Spleen (tissue), 11 donors: ENCODE measurements at regions not wholly inside any gene's neighbourhood (a gene's known extent, or its start where the extent isn't known, plus 50 kb on each side); places are given as distances from the start of the nearest gene placed in this dataset.

ENCODE experiments used
- DNase-seq: peaks from one replicate; pipeline ENCODE4 v3.0.0-alpha.2; 2020
- H3K27ac ChIP-seq, 8 donors: fragments of 200-600 bp; sonication (generic) in 7 of 8; 1 replicate in 4 of 8; 2 replicates in 4 of 8; pipeline versions ENCODE4 v1.5.0 to v1.8.0; 2016 to 2021; ENCODE audit warnings: inconsistent platforms in 4 of 8, mild to moderate bottlenecking in 4 of 8, moderate library complexity in 1 of 8
- H3K27me3 ChIP-seq, 7 donors: fragments of 200-600 bp; sonication (generic) in 6 of 7; replicated peaks in 1 of 7; 1 replicate in 4 of 7; 2 replicates in 3 of 7; pipeline versions ENCODE4 v1.5.0 to v1.8.0; 2016 to 2021; ENCODE audit warnings: inconsistent platforms in 3 of 7, mild to moderate bottlenecking in 1 of 7
- H3K36me3 ChIP-seq, 6 donors: fragments of 200-600 bp; sonication (generic) in 5 of 6; 1 replicate in 4 of 6; 2 replicates in 2 of 6; pipeline versions ENCODE4 v1.5.0 to v1.8.0; 2016 to 2021; ENCODE audit warnings: inconsistent platforms in 2 of 6
- H3K4me1 ChIP-seq, 6 donors: fragments of 200-600 bp; sonication (generic) in 5 of 6; 1 replicate in 3 of 6; 2 replicates in 3 of 6; pipeline versions ENCODE4 v1.5.0 to v1.8.0; 2016 to 2021; ENCODE audit warnings: inconsistent platforms in 3 of 6
- H3K4me3 ChIP-seq, 8 donors: fragments of 200-600 bp; sonication (generic) in 7 of 8; 1 replicate in 4 of 8; 2 replicates in 4 of 8; pipeline versions ENCODE4 v1.5.0 to v1.8.0; 2016 to 2021; ENCODE audit warnings: inconsistent platforms in 4 of 8, mild to moderate bottlenecking in 4 of 8, moderate library complexity in 2 of 8
- H3K9me3 ChIP-seq, 8 donors: fragments of 200-600 bp; sonication (generic) in 7 of 8; 1 replicate in 4 of 8; 2 replicates in 4 of 8; pipeline versions ENCODE4 v1.5.0 to v1.8.0; 2016 to 2021; ENCODE audit warnings: inconsistent platforms in 4 of 8
- POLR2A ChIP-seq, 3 donors: fragments of 450-650 bp; IDR thresholded peaks; one replicate each; pipeline ENCODE4 v1.5.1; 2017; ENCODE audit warnings: antibody characterized with exemption in 3 of 3, mild to moderate bottlenecking in 1 of 3
- POLR2AphosphoS5 ChIP-seq, 3 donors: sonication (generic); formaldehyde crosslinking; IDR thresholded peaks; one replicate each; pipeline ENCODE4 v1.5.1; 2017; ENCODE audit warnings: antibody characterized with exemption in 3 of 3
- WGBS, 5 donors: extraction: QIAGEN DNeasy Blood & Tissue Kit in 3 of 5; methylation state at CpG; one replicate each; pipeline versions ENCODE4 v1.1.5 to v1.1.7; 2013 to 2018; 5-methylcytosine and 5-hydroxymethylcytosine counted together
- intact Hi-C: fragments of 100-400 bp; cut with DNase I; formaldehyde crosslinking; loops from one replicate; pipeline ENCODE4 v1.15.0; 2023; ENCODE audit warnings: low total_unique reads
- TF ChIP-seq, protein P1 (sequence below), 11 experiments: fragments of 200-600 bp in 7 of 11; fragments of 450-650 bp in 4 of 11; sonication (generic) in 4 of 11; IDR thresholded peaks in 8 of 11; conservative IDR thresholded peaks in 3 of 11; 1 replicate in 7 of 11; 2 replicates in 4 of 11; pipeline versions ENCODE4 v1.4.0 to v1.8.0; 2016 to 2021; ENCODE audit warnings: antibody characterized with exemption in 11 of 11, inconsistent platforms in 4 of 11, mild to moderate bottlenecking in 1 of 11
- donor health status: healthy with polysubstance abuse.
- donor health status: DM: no; HTN: no; CAD: no; lungs with moderate emphysema.
- donor health status: DM: no; HTN: no; CAD: no.
- donor health status: Bipolar disorder and iron deficiency.
- donor health status: healthy.
- donor health status: DM: no; HTN: no; CAD: no.
- donor health status: DM: yes; HTN: yes; CAD: no.

DNA sequence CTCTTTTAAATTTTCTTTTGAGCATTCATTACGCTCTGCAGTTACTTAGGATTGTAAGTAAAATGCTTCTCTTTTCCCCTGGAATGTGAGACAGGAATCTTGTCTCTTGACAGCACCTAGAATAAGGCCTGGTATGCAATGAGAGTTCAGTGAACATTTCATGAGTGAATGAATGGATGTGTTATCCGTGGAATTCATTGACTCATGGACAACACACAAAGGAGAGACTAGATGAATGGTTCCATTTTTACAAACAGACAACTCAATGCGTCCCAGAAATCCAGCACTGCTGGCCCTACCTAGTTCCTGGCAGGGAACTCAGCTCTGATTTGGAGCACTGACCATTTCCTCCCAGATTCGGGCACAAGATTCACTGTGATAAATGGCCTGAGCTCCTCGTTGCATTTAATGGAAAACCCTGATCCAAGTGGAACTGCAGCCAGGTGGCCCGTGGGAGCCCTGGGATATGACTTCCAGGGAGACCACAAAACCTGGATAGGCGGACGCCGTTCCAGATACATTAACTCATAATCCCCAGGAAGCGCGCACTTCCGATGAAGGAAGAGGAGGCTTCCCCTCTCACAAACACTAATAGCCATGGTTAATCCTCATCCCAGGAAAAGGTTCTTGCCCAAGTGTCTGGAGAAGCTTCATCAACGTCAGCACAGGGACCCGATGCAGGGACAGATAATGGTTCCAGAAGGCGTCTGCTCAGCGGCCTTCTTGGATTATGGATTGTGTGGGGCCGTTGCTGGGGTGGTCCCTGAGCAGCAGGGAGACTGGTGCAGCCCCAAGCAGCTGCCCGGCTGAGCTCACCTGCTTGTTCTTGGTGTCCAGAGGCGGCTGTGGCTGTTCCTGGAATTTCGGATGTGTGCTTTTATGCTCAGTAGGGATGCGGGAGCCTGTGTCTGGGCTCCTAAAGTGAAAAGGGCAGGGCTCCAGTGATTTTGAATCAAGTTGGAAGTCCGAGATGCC, 211.1 kb upstream of the TSHZ3 start:
- intact Hi-C loops, result no loop called here

DNA sequence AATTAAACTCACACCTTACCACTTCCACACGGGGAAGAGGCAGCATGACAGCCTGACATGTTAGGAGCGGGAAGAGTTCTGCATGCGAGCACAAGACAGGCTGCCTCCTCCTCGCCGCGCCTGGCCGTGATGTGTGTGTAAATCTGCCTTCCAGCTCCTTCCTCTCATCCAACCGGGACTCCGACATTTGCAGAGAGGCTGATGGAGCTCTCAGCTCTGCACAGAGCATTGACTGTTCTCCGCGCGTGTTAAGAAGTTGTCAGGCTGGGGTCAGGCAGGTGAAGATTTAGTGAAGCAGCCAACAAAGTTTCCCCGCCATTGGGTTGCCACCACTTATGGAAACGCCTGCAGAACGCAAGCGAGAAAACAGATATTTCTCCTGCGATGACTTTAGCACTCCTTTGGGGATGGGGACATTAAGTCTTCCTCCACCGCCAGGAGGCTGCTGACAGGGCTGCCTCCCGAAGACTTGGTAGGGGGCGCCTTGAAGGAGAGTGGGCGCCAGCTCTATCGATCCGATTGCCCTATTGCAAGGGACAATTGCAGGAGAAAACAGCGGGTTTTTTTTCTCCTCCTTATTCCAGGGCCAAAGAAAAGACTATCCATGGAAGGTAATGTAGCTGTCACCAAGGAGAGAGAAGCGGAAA, 213.9 kb upstream of the TSHZ3 start:
- WGBS, 5 donors, result 90 to 94% (median 92%) methylated on average over 25 of the region's 25 CpGs
- Histone ChIP-seq H3K4me3 (no peak overlapping the region), H3K27ac (no peak overlapping the region), H3K9me3 (peaks cover 0 to 45% (median 11%) of the 10 kb centered on the region in 8 donors), H3K4me1 (no peaks in the 10 kb centered on the region), H3K27me3 (no peaks in the 10 kb centered on the region), H3K36me3 (no peaks in the 10 kb centered on the region)
- TF ChIP-seq, protein P1, sequence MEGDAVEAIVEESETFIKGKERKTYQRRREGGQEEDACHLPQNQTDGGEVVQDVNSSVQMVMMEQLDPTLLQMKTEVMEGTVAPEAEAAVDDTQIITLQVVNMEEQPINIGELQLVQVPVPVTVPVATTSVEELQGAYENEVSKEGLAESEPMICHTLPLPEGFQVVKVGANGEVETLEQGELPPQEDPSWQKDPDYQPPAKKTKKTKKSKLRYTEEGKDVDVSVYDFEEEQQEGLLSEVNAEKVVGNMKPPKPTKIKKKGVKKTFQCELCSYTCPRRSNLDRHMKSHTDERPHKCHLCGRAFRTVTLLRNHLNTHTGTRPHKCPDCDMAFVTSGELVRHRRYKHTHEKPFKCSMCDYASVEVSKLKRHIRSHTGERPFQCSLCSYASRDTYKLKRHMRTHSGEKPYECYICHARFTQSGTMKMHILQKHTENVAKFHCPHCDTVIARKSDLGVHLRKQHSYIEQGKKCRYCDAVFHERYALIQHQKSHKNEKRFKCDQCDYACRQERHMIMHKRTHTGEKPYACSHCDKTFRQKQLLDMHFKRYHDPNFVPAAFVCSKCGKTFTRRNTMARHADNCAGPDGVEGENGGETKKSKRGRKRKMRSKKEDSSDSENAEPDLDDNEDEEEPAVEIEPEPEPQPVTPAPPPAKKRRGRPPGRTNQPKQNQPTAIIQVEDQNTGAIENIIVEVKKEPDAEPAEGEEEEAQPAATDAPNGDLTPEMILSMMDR (IDR thresholded peaks at IDR 0.05 in 8 of 11, conservative IDR thresholded peaks at IDR 0.05 in 3 of 11), result no peak
- TF ChIP-seq POLR2AphosphoS5 (IDR thresholded peaks at IDR 0.05), result no peak
- TF ChIP-seq POLR2A (IDR thresholded peaks at IDR 0.05), result no peak
- no peak for DNase-seq
- intact Hi-C loops, result no loop called here

More for the DNA sequence above, 211.1 kb upstream of the TSHZ3 start:
- WGBS, 5 donors, result 78 to 86% (median 82%) methylated on average over 21 to 22 of the region's 22 CpGs
- H3K36me3 ChIP-seq, result no peaks in the 10 kb centered on the region
- no peaks in the 10 kb centered on the region for H3K27me3 ChIP-seq
- no peak overlapping the region for H3K4me3 ChIP-seq
- peaks cover 0 to 30% (median 11%) of the 10 kb centered on the region in 8 donors for H3K9me3 ChIP-seq
- no peaks in the 10 kb centered on the region for H3K4me1 ChIP-seq
- DNase-seq, result no peak
- no peak overlapping the region for H3K27ac ChIP-seq
- TF ChIP-seq POLR2A (IDR thresholded peaks at IDR 0.05), result no peak
- TF ChIP-seq, protein P1 (IDR thresholded peaks at IDR 0.05 in 8 of 11, conservative IDR thresholded peaks at IDR 0.05 in 3 of 11), result no peak

DNA sequence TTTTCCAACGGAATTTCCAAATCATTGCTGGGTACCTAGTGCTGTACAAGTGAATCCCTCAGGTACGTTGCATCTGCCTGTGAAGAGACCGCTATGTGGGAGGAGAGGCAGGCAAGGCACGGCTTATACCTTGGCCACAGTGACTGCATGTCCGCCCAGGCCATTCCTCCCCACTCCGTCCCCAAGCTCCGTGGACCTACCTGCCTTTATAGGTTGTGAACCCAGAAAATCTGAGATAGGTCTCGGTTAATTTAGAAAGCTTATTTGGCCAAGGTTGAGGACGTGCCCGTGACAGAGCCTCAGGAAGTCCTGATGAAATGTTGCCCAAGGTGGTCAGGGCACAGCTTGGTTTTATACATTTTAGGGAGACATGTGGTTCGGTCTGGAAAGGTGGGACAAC, 218.5 kb upstream of the TSHZ3 start:
- H3K36me3 ChIP-seq, result no peaks in the 10 kb centered on the region
- peaks cover 0 to 2% (median 0%) of the 10 kb centered on the region in 7 donors for H3K27me3 ChIP-seq
- H3K9me3 ChIP-seq, result peaks cover 0 to 21% (median 0%) of the 10 kb centered on the region in 8 donors
- no peak for DNase-seq
- H3K27ac ChIP-seq, result no peak overlapping the region
- H3K4me3 ChIP-seq, result no peak overlapping the region
- 77 to 90% (median 87%) methylated on average over 11 of the region's 11 CpGs for WGBS, 5 donors
- intact Hi-C loops, result no loop called here
- TF ChIP-seq, protein P1 (IDR thresholded peaks at IDR 0.05 in 8 of 11, conservative IDR thresholded peaks at IDR 0.05 in 3 of 11), result no peak
- TF ChIP-seq POLR2AphosphoS5 (IDR thresholded peaks at IDR 0.05), result no peak
- TF ChIP-seq POLR2A (IDR thresholded peaks at IDR 0.05), result no peak
- no peaks in the 10 kb centered on the region for H3K4me1 ChIP-seq

DNA sequence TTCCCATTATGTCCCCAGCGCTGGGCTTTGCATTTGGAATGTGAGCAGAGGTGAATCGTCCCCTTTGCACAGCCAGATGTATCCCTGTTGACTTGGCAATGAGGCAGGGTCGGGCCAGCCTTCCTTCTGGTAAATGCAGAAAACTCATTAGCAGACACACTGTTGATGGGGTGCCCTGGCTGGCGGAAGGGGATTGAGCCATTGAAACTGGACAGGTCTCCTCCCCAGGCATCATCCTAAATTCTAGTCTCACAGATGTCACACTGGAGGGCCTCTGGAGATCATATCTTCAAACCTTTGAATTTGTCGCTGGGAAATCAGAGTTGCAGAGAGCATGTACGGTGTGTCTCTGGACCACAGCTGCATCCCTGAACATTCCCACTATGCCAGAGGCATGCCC, 219.5 kb upstream of the TSHZ3 start:
- intact Hi-C loops, result no loop called here
- TF ChIP-seq, protein P1 (IDR thresholded peaks at IDR 0.05 in 8 of 11, conservative IDR thresholded peaks at IDR 0.05 in 3 of 11), result no peak
- TF ChIP-seq POLR2AphosphoS5 (IDR thresholded peaks at IDR 0.05) (no peak), POLR2A (IDR thresholded peaks at IDR 0.05) (no peak)
- no peak overlapping the region for H3K27ac ChIP-seq
- peaks cover 0 to 21% (median 0%) of the 10 kb centered on the region in 8 donors for H3K9me3 ChIP-seq
- no peaks in the 10 kb centered on the region for H3K36me3 ChIP-seq
- no peaks in the 10 kb centered on the region for H3K4me1 ChIP-seq
- H3K27me3 ChIP-seq, result peaks cover 0 to 9% (median 0%) of the 10 kb centered on the region in 7 donors
- 85 to 93% (median 90%) methylated on average over 6 of the region's 6 CpGs for WGBS, 5 donors
- no peak overlapping the region for H3K4me3 ChIP-seq
- DNase-seq, result no peak
